Stimulated activated naive CD4-positive, alpha-beta T cell (primary cell): ENCODE measurements at regions not wholly inside any gene's neighbourhood (a gene's known extent, or its start where the extent isn't known, plus 50 kb on each side); places are given as distances from the start of the nearest gene placed in this dataset.
"Not testable (repeated sequence)": the region's sequence is repeated elsewhere in the genome, so short reads cannot be mapped to it uniquely, and the experiment has no call there.

Experiments
- DNase-seq, 6 experiments: peaks; one replicate each; lab custom pipeline; 2025; lab: John Stamatoyannopoulos, UW

- DNase-seq, result no peak
Measured at GRCh38 chr11:24386546-24387397, 110.1 kb upstream of the LUZP2 start.

- no peak for DNase-seq
Measured at GRCh38 chr11:24389575-24389974, 107.3 kb upstream of the LUZP2 start.

- no peak for DNase-seq
Measured at GRCh38 chr11:24390016-24390415, 106.8 kb upstream of the LUZP2 start.

- no peak for DNase-seq
Measured at GRCh38 chr11:24390762-24391161, 106.1 kb upstream of the LUZP2 start.

DNA sequence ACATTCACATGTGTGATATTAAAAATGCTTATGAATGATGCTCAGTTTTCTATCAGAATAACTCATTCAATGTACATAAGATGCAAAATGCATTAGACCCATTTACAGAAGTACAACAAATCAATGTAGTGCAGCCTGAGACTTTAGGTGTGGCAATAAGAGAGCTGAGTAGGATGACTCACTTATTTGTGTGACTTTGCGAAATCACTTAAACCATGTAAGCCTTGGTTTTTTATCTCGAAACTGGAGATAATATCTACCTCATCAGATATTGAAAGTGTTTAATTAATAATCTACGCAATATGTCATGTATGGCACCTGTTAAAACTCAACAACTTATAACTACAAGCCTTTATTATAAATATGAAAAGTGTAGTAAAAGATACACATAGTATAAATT, 105.7 kb upstream of the LUZP2 start:
- no peak for DNase-seq

GRCh38 chr11:24400059-24400665, 96.7 kb upstream of the LUZP2 start:
- DNase-seq, result no peak

- DNase-seq, result no peak
Measured at GRCh38 chr11:24406389-24406788, 90.5 kb upstream of the LUZP2 start.

DNA sequence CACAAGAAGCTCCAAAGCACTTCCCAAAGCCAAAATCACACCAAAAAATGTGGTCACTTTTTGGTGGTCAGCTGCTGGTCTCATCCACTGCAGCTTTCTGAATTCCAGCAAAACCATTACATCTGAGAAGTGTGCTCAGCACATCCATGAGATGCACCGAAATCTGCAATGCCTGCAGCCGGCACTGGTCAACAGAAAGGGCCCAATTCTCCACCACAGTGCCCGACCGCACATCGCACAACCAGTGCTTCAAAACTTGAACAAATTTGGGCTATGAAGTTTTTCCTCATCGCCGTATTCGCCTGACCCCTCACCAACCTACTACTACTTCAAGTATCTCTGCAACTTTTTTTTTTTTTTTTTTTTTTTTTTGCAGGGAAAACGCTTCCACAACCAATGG, 89.9 kb upstream of the LUZP2 start:
- DNase-seq, result no peak

DNA sequence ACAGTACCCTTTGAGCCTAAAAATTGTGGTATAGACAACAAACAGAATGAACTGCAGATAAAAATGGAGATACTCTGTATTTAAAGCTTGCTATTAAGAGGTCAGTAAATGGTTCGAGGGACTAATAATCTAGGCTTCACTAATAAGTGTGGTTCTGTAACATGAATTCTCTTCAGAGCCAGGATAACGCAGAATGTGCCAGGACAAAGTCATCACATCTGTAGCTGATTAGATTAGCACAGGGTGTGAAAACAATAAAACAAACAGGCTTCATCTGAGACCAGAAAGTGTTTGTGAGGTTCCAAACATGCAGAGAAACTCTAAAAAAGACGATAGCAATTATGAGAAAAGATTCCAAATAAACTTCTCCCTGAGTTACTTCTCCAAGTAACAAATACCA, 89.1 kb upstream of the LUZP2 start:
- DNase-seq, result no peak

- DNase-seq, result no peak
Measured at GRCh38 chr11:24408202-24408601, 88.7 kb upstream of the LUZP2 start.

GRCh38 chr11:24411791-24412190, 85.1 kb upstream of the LUZP2 start:
- DNase-seq, result no peak

DNA sequence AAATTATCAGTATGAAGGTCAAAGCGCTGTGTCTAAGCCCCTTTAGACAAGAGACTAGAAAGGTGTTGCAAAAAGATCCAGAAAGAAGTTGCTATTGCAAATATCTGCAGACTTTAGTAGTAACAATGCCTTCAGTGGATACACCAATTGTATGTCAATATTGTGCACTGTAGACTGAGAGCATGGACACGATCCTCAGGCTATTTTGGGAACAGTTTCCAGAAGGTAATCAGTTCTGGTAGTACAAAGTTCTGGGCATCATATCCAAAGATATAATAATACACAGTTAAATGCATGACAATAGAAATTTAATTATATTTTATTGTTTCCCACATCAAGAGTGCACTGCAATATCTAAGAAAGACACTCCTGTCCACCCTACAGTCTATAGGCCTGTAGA, 84.1 kb upstream of the LUZP2 start:
- no peak for DNase-seq

- DNase-seq, result no peak
Measured at GRCh38 chr11:24413391-24413790, 83.5 kb upstream of the LUZP2 start.

GRCh38 chr11:24415955-24416636, 80.8 kb upstream of the LUZP2 start:
- not testable (repeated sequence) for DNase-seq

GRCh38 chr11:24421766-24422165, 75.1 kb upstream of the LUZP2 start:
- DNase-seq, result no peak

DNA sequence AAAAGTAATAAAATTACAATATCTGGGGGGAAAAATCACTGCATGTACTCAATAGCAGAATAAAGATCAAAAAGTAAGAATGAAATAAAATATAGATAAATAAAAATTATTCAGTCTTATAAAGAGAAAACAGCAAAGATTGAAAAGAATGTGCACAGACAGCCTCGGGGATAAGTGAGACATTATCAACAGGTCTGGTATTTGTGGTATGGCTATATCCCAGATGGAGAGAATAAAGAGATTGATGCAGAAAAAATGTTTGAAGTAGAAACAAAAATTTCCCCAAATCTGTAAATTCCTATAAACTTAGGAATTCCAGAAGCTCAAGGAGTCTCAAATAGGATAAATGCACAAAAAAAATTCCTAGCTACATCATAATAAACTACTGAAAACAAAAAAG, 74.5 kb upstream of the LUZP2 start:
- no peak for DNase-seq

- DNase-seq, result no peak
Measured at GRCh38 chr11:24437123-24437522, 59.7 kb upstream of the LUZP2 start.
